Urinary bladder (tissue), 3 donors: ENCODE measurements at regions not wholly inside any gene's neighbourhood (a gene's known extent, or its start where the extent isn't known, plus 50 kb on each side); places are given as distances from the start of the nearest gene placed in this dataset.
"Not testable (repeated sequence)": the region's sequence is repeated elsewhere in the genome, so short reads cannot be mapped to it uniquely, and the experiment has no call there.

Source experiments
- DNase-seq: peaks from one replicate; pipeline ENCODE4 v3.0.0-alpha.2; 2015; ENCODE audit errors: extremely low spot score
- H3K27ac ChIP-seq: one replicate; pipeline ENCODE4 v1.5.1; 2013; ENCODE audit warnings: low read depth, mild to moderate bottlenecking, moderate library complexity
- H3K36me3 ChIP-seq: one replicate; pipeline ENCODE4 v1.6.1; 2013; ENCODE audit warnings: mild to moderate bottlenecking, moderate library complexity; ENCODE audit not compliant: insufficient read depth
- H3K4me1 ChIP-seq: one replicate; pipeline ENCODE4 v1.6.1; 2013; ENCODE audit warnings: mild to moderate bottlenecking, moderate library complexity; ENCODE audit not compliant: insufficient read depth
- H3K4me3 ChIP-seq: one replicate; pipeline ENCODE4 v1.5.1; 2013; ENCODE audit warnings: low read depth, low read length
- WGBS: extraction: QIAGEN DNeasy Blood & Tissue Kit; methylation state at CpG from one replicate; pipeline ENCODE4 v1.1.7; 2013; 5-methylcytosine and 5-hydroxymethylcytosine counted together
- donor health status: healthy with polysubstance abuse.
- donor health status: healthy.

- H3K27ac ChIP-seq = no peak overlapping the region
- WGBS = 82% methylated on average over 10 of the region's 10 CpGs
- H3K36me3 ChIP-seq = no peaks in the 10 kb centered on the region
- H3K4me1 ChIP-seq = no peaks in the 10 kb centered on the region
- H3K4me3 ChIP-seq = no peak overlapping the region
- no peak for DNase-seq
These were observed 149.4 kb upstream of the PFKP start for GRCh38 chr10:2917926-2918325.

- Histone ChIP-seq H3K4me1 (no peaks in the 10 kb centered on the region), H3K4me3 (no peak overlapping the region), H3K27ac (no peak overlapping the region), H3K36me3 (no peaks in the 10 kb centered on the region)
- no peak for DNase-seq
- 93% methylated on average over 11 of the region's 11 CpGs for WGBS
These were observed 151.9 kb upstream of the PFKP start for GRCh38 chr10:2915412-2915811.

- no peak overlapping the region for H3K27ac ChIP-seq
- 86% methylated on average over 5 of the region's 5 CpGs for WGBS
- H3K36me3 ChIP-seq = no peaks in the 10 kb centered on the region
- no peaks in the 10 kb centered on the region for H3K4me1 ChIP-seq
- no peak for DNase-seq
- H3K4me3 ChIP-seq = no peak overlapping the region
These were observed 152.6 kb upstream of the PFKP start for GRCh38 chr10:2914741-2915140.

- Histone ChIP-seq H3K36me3 (no peaks in the 10 kb centered on the region), H3K27ac (no peak overlapping the region), H3K4me3 (no peak overlapping the region), H3K4me1 (no peaks in the 10 kb centered on the region)
- 32% methylated on average over 4 of the region's 4 CpGs for WGBS
- no peak for DNase-seq
These were observed 153.9 kb upstream of the PFKP start for GRCh38 chr10:2913474-2913873.

GRCh38 chr10:2910656-2911055 lies 156.7 kb upstream of the PFKP start:
- H3K4me3 ChIP-seq = no peak overlapping the region
- no peaks in the 10 kb centered on the region for H3K36me3 ChIP-seq
- no peak for DNase-seq
- WGBS = 49% methylated on average over 3 of the region's 3 CpGs
- no peaks in the 10 kb centered on the region for H3K4me1 ChIP-seq
- H3K27ac ChIP-seq = no peak overlapping the region

- DNase-seq = no peak
- H3K4me3 ChIP-seq = no peak overlapping the region
- no peak overlapping the region for H3K27ac ChIP-seq
- WGBS = 86% methylated on average over 5 of the region's 5 CpGs
- H3K36me3 ChIP-seq = no peaks in the 10 kb centered on the region
- no peaks in the 10 kb centered on the region for H3K4me1 ChIP-seq
These were observed 157.4 kb upstream of the PFKP start for GRCh38 chr10:2909921-2910320.

GRCh38 chr10:2908851-2909630 lies 158.3 kb upstream of the PFKP start:
- H3K4me1 ChIP-seq = no peaks in the 10 kb centered on the region
- 57% methylated on average over 19 of the region's 19 CpGs for WGBS
- H3K27ac ChIP-seq = no peak overlapping the region
- H3K36me3 ChIP-seq = no peaks in the 10 kb centered on the region
- no peak overlapping the region for H3K4me3 ChIP-seq
- no peak for DNase-seq

- no peak overlapping the region for H3K4me3 ChIP-seq
- no peak for DNase-seq
- H3K4me1 ChIP-seq = no peaks in the 10 kb centered on the region
- H3K27ac ChIP-seq = no peak overlapping the region
- WGBS = 85% methylated on average over 2 of the region's 2 CpGs
- H3K36me3 ChIP-seq = no peaks in the 10 kb centered on the region
These were observed 160.4 kb upstream of the PFKP start for GRCh38 chr10:2906974-2907373.

- Histone ChIP-seq H3K4me1 (no peaks in the 10 kb centered on the region), H3K36me3 (no peaks in the 10 kb centered on the region), H3K27ac (no peak overlapping the region), H3K4me3 (no peak overlapping the region)
- no peak for DNase-seq
- WGBS = 78% methylated on average over 9 of the region's 9 CpGs
These were observed 161.5 kb upstream of the PFKP start for GRCh38 chr10:2905851-2906250.

GRCh38 chr10:2900530-2900929 lies 166.8 kb upstream of the PFKP start:
- WGBS = 88% methylated on average over 6 of the region's 6 CpGs
- H3K4me3 ChIP-seq = no peak overlapping the region
- no peak for DNase-seq
- H3K27ac ChIP-seq = no peak overlapping the region
- no peaks in the 10 kb centered on the region for H3K36me3 ChIP-seq
- no peaks in the 10 kb centered on the region for H3K4me1 ChIP-seq

GRCh38 chr10:2899246-2899951 lies 167.9 kb upstream of the PFKP start:
- Histone ChIP-seq H3K4me1 (no peaks in the 10 kb centered on the region), H3K4me3 (no peak overlapping the region), H3K36me3 (no peaks in the 10 kb centered on the region), H3K27ac (no peak overlapping the region)
- DNase-seq = no peak
- 88% methylated on average over 19 of the region's 19 CpGs for WGBS

- H3K27ac ChIP-seq = no peak overlapping the region
- DNase-seq = no peak
- WGBS = 90% methylated on average over 6 of the region's 6 CpGs
- no peaks in the 10 kb centered on the region for H3K36me3 ChIP-seq
- H3K4me3 ChIP-seq = no peak overlapping the region
- no peaks in the 10 kb centered on the region for H3K4me1 ChIP-seq
These were observed 168.9 kb upstream of the PFKP start for GRCh38 chr10:2898509-2898860.

- Histone ChIP-seq H3K4me3 (no peak overlapping the region), H3K4me1 (no peaks in the 10 kb centered on the region), H3K27ac (no peak overlapping the region), H3K36me3 (no peaks in the 10 kb centered on the region)
- 64% methylated on average over 13 of the region's 13 CpGs for WGBS
- no peak for DNase-seq
These were observed 169.5 kb upstream of the PFKP start for GRCh38 chr10:2897619-2898508.

- H3K4me3 ChIP-seq, H3K36me3 ChIP-seq, H3K4me1 ChIP-seq, DNase-seq, H3K27ac ChIP-seq: not testable (repeated sequence)
- 98% methylated on average over 1 of the region's 1 CpG for WGBS
These were observed 171.0 kb upstream of the PFKP start for GRCh38 chr10:2896334-2896733.
